Neutrophil (primary cell): ENCODE measurements at regions not wholly inside any gene's neighbourhood (a gene's known extent, or its start where the extent isn't known, plus 50 kb on each side); places are given as distances from the start of the nearest gene placed in this dataset.

Source experiments
- H3K27ac ChIP-seq: fragments of 200-600 bp; sonication (generic); 2 replicates; pipeline ENCODE4 v1.5.1; 2016; ENCODE audit warnings: mild to moderate bottlenecking, moderate library complexity
- H3K27me3 ChIP-seq: fragments of 200-600 bp; sonication (generic); 2 replicates; pipeline ENCODE4 v1.6.0; 2016; ENCODE audit warnings: mild to moderate bottlenecking
- H3K36me3 ChIP-seq: fragments of 200-600 bp; sonication (generic); 2 replicates; pipeline ENCODE4 v1.5.1; 2017
- H3K4me1 ChIP-seq, 2 experiments: fragments of 200-600 bp in 1 of 2; sonication (generic) in 1 of 2; 1 replicate in 1 of 2; 2 replicates in 1 of 2; pipeline versions ENCODE4 v1.5.1 to v1.6.1; 2013 to 2016; ENCODE audit warnings: low read depth in 1 of 2, low read length in 1 of 2, mild to moderate bottlenecking in 1 of 2, moderate library complexity in 1 of 2; ENCODE audit not compliant: control insufficient read depth in 1 of 2, insufficient read depth in 1 of 2
- H3K4me3 ChIP-seq, 2 experiments: fragments of 200-600 bp in 1 of 2; sonication (generic) in 1 of 2; 1 replicate in 1 of 2; 2 replicates in 1 of 2; pipeline ENCODE4 v1.5.1; 2013 to 2016; ENCODE audit warnings: low read depth in 1 of 2, low read length in 1 of 2, mild to moderate bottlenecking in 1 of 2, moderate library complexity in 1 of 2
- H3K9me3 ChIP-seq: fragments of 200-600 bp; sonication (generic); 2 replicates; pipeline ENCODE4 v1.5.1; 2016
- CTCF ChIP-seq: fragments of 200-600 bp; sonication (generic); IDR thresholded peaks from 2 replicates; pipeline ENCODE4 v1.5.1; 2016; ENCODE audit warnings: antibody characterized with exemption

GRCh38 chr6:102961902-102962301 lies 1568.4 kb downstream of the GRIK2 start:
- no peaks in the 10 kb centered on the region for H3K27me3 ChIP-seq
- H3K4me1 ChIP-seq, result no peaks in the 10 kb centered on the region
- H3K4me3 ChIP-seq, result no peak overlapping the region
- H3K36me3 ChIP-seq, result no peaks in the 10 kb centered on the region
- H3K27ac ChIP-seq, result no peak overlapping the region
- no peak for TF ChIP-seq CTCF
- no peaks in the 10 kb centered on the region for H3K9me3 ChIP-seq

- no peak overlapping the region for H3K27ac ChIP-seq
- H3K4me3 ChIP-seq, result no peak overlapping the region
- no peak for TF ChIP-seq CTCF
- H3K27me3 ChIP-seq, result no peaks in the 10 kb centered on the region
- H3K4me1 ChIP-seq, result no peaks in the 10 kb centered on the region
- H3K36me3 ChIP-seq, result no peaks in the 10 kb centered on the region
- H3K9me3 ChIP-seq, result no peaks in the 10 kb centered on the region
Observed at GRCh38 chr6:102950967-102951366, 1557.5 kb downstream of the GRIK2 start.

- H3K27ac ChIP-seq, result no peak overlapping the region
- no peaks in the 10 kb centered on the region for H3K9me3 ChIP-seq
Observed at GRCh38 chr6:102944475-102944874, 1551.0 kb downstream of the GRIK2 start.

GRCh38 chr6:102942206-102942605 lies 1548.7 kb downstream of the GRIK2 start:
- no peaks in the 10 kb centered on the region for H3K27me3 ChIP-seq
- TF ChIP-seq CTCF, result no peak
- H3K9me3 ChIP-seq, result no peaks in the 10 kb centered on the region
- no peaks in the 10 kb centered on the region for H3K36me3 ChIP-seq
- H3K27ac ChIP-seq, result no peak overlapping the region
- no peaks in the 10 kb centered on the region for H3K4me1 ChIP-seq
- H3K4me3 ChIP-seq, result no peak overlapping the region

More at GRCh38 chr6:102944475-102944874, 1551.0 kb downstream of the GRIK2 start:
- Histone ChIP-seq H3K36me3 (no peaks in the 10 kb centered on the region), H3K4me3 (no peak overlapping the region), H3K4me1 (no peaks in the 10 kb centered on the region), H3K27me3 (no peaks in the 10 kb centered on the region)
- no peak for TF ChIP-seq CTCF

GRCh38 chr6:102936959-102937358 lies 1543.5 kb downstream of the GRIK2 start:
- Histone ChIP-seq H3K4me3 (no peak overlapping the region), H3K9me3 (no peaks in the 10 kb centered on the region), H3K4me1 (no peaks in the 10 kb centered on the region), H3K36me3 (no peaks in the 10 kb centered on the region), H3K27me3 (no peaks in the 10 kb centered on the region), H3K27ac (no peak overlapping the region)
- no peak for TF ChIP-seq CTCF

GRCh38 chr6:102928109-102928508 lies 1534.6 kb downstream of the GRIK2 start:
- TF ChIP-seq CTCF, result no peak
- Histone ChIP-seq H3K36me3 (no peaks in the 10 kb centered on the region), H3K27ac (no peak overlapping the region), H3K4me1 (no peaks in the 10 kb centered on the region), H3K9me3 (no peaks in the 10 kb centered on the region), H3K4me3 (no peak overlapping the region), H3K27me3 (no peaks in the 10 kb centered on the region)
